ENCODE measurements at regions not wholly inside any gene's neighbourhood (a gene's known extent, or its start where the extent isn't known, plus 50 kb on each side); places are given as distances from the start of the nearest gene placed in this dataset.

- H3K27ac Mint-ChIP-seq (ENCODE audit: unreplicated experiment): no peak overlapping the region
- H3K9me3 Mint-ChIP-seq (ENCODE audit: low read depth): peaks cover 3% of the 10 kb centered on the region
- DNase-seq (ENCODE audit: low spot score): no peak
- H3K27me3 Mint-ChIP-seq (ENCODE audit: low read depth): no peaks in the 10 kb centered on the region
- TF ChIP-seq, protein P1, sequence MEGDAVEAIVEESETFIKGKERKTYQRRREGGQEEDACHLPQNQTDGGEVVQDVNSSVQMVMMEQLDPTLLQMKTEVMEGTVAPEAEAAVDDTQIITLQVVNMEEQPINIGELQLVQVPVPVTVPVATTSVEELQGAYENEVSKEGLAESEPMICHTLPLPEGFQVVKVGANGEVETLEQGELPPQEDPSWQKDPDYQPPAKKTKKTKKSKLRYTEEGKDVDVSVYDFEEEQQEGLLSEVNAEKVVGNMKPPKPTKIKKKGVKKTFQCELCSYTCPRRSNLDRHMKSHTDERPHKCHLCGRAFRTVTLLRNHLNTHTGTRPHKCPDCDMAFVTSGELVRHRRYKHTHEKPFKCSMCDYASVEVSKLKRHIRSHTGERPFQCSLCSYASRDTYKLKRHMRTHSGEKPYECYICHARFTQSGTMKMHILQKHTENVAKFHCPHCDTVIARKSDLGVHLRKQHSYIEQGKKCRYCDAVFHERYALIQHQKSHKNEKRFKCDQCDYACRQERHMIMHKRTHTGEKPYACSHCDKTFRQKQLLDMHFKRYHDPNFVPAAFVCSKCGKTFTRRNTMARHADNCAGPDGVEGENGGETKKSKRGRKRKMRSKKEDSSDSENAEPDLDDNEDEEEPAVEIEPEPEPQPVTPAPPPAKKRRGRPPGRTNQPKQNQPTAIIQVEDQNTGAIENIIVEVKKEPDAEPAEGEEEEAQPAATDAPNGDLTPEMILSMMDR (IDR thresholded peaks at IDR 0.05): no peak
- peaks cover 7% of the 10 kb centered on the region for H3K4me1 Mint-ChIP-seq (ENCODE audit: low read depth)
- H3K36me3 Mint-ChIP-seq (ENCODE audit: low read depth): no peaks in the 10 kb centered on the region
- H3K4me3 Mint-ChIP-seq (ENCODE audit: unreplicated experiment): no peak overlapping the region
Measured at GRCh38 chr5:57398413-57399093, 84.1 kb downstream of the ACTBL2 start.

- TF ChIP-seq, protein P1 (IDR thresholded peaks at IDR 0.05): no peak
- Mint-ChIP-seq H3K9me3 (ENCODE audit: low read depth) (peaks cover 15% of the 10 kb centered on the region), H3K27me3 (ENCODE audit: low read depth) (no peaks in the 10 kb centered on the region), H3K27ac (ENCODE audit: unreplicated experiment) (no peak overlapping the region), H3K4me3 (ENCODE audit: unreplicated experiment) (no peak overlapping the region), H3K4me1 (ENCODE audit: low read depth) (peaks cover 4% of the 10 kb centered on the region), H3K36me3 (ENCODE audit: low read depth) (no peaks in the 10 kb centered on the region)
- DNase-seq (ENCODE audit: low spot score): no peak
Measured at GRCh38 chr5:57396701-57397100, 85.9 kb downstream of the ACTBL2 start.

- Mint-ChIP-seq H3K9me3 (ENCODE audit: low read depth) (peaks cover 18% of the 10 kb centered on the region), H3K4me1 (ENCODE audit: low read depth) (peaks cover 4% of the 10 kb centered on the region), H3K27ac (ENCODE audit: unreplicated experiment) (no peak overlapping the region), H3K36me3 (ENCODE audit: low read depth) (peaks cover 1% of the 10 kb centered on the region), H3K4me3 (ENCODE audit: unreplicated experiment) (no peak overlapping the region), H3K27me3 (ENCODE audit: low read depth) (no peaks in the 10 kb centered on the region)
- no peak for DNase-seq (ENCODE audit: low spot score)
- TF ChIP-seq, protein P1 (IDR thresholded peaks at IDR 0.05): no peak
Measured at GRCh38 chr5:57394421-57395210, 88.0 kb downstream of the ACTBL2 start.

GRCh38 chr5:57386958-57387357 lies 95.7 kb downstream of the ACTBL2 start:
- H3K4me1 Mint-ChIP-seq (ENCODE audit: low read depth): peaks cover 12% of the 10 kb centered on the region
- no peaks in the 10 kb centered on the region for H3K27me3 Mint-ChIP-seq (ENCODE audit: low read depth)
- no peak for DNase-seq (ENCODE audit: low spot score)
- H3K9me3 Mint-ChIP-seq (ENCODE audit: low read depth): peaks cover 12% of the 10 kb centered on the region
- no peak overlapping the region for H3K4me3 Mint-ChIP-seq (ENCODE audit: unreplicated experiment)
- peaks cover 1% of the 10 kb centered on the region for H3K36me3 Mint-ChIP-seq (ENCODE audit: low read depth)
- no peak overlapping the region for H3K27ac Mint-ChIP-seq (ENCODE audit: unreplicated experiment)
- TF ChIP-seq, protein P1 (IDR thresholded peaks at IDR 0.05): no peak

GRCh38 chr5:57383093-57383861 lies 99.3 kb downstream of the ACTBL2 start:
- Mint-ChIP-seq H3K36me3 (ENCODE audit: low read depth) (no peaks in the 10 kb centered on the region), H3K4me3 (ENCODE audit: unreplicated experiment) (peak overlapping the region; percentile 49), H3K9me3 (ENCODE audit: low read depth) (peaks cover 2% of the 10 kb centered on the region), H3K27ac (ENCODE audit: unreplicated experiment) (peak overlapping the region; percentile 93), H3K4me1 (ENCODE audit: low read depth) (peaks cover 12% of the 10 kb centered on the region), H3K27me3 (ENCODE audit: low read depth) (no peaks in the 10 kb centered on the region)
- TF ChIP-seq, protein P1 (IDR thresholded peaks at IDR 0.05): peak; percentile 68
- DNase-seq (ENCODE audit: low spot score): no peak

Measured in chondrocyte (in vitro differentiated cells).